ENCODE measurements at regions not wholly inside any gene's neighbourhood (a gene's known extent, or its start where the extent isn't known, plus 50 kb on each side); places are given as distances from the start of the nearest gene placed in this dataset.

GRCh38 chr10:44818041-44818649, 93.0 kb upstream of the TMEM72 start:
- H3K27ac Mint-ChIP-seq (ENCODE audit: unreplicated experiment), result no peak overlapping the region
- no peaks in the 10 kb centered on the region for H3K9me3 ChIP-seq
- POLR2A ChIA-PET, result no interaction called here
- H3K4me3 ChIP-seq (ENCODE audit: low read depth, low read length), result no peak overlapping the region
- TF ChIP-seq, protein P1, sequence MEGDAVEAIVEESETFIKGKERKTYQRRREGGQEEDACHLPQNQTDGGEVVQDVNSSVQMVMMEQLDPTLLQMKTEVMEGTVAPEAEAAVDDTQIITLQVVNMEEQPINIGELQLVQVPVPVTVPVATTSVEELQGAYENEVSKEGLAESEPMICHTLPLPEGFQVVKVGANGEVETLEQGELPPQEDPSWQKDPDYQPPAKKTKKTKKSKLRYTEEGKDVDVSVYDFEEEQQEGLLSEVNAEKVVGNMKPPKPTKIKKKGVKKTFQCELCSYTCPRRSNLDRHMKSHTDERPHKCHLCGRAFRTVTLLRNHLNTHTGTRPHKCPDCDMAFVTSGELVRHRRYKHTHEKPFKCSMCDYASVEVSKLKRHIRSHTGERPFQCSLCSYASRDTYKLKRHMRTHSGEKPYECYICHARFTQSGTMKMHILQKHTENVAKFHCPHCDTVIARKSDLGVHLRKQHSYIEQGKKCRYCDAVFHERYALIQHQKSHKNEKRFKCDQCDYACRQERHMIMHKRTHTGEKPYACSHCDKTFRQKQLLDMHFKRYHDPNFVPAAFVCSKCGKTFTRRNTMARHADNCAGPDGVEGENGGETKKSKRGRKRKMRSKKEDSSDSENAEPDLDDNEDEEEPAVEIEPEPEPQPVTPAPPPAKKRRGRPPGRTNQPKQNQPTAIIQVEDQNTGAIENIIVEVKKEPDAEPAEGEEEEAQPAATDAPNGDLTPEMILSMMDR (IDR thresholded peaks at IDR 0.05; ENCODE audit: insufficient read depth in 1 of 2, low read depth in 1 of 2, low read length in 1 of 2, severe bottlenecking in 1 of 2, unreplicated experiment in 1 of 2), result no peak
- BruUV-seq (replicated peaks), result no TSS peak
- no peaks in the 10 kb centered on the region for H3K4me1 Mint-ChIP-seq (ENCODE audit: low read depth, unreplicated experiment)
- no peaks in the 10 kb centered on the region for H3K9me3 Mint-ChIP-seq (ENCODE audit: unreplicated experiment)
- no peak for DNase-seq
- no peak overlapping the region for H3K4me3 Mint-ChIP-seq (ENCODE audit: unreplicated experiment)
- no peaks in the 10 kb centered on the region for H3K36me3 Mint-ChIP-seq (ENCODE audit: insufficient read depth, unreplicated experiment)
- CTCF ChIA-PET, result no interaction called here
- intact Hi-C loops (cut with micrococcal nuclease; ENCODE audit: unreplicated experiment), result no loop called here
- H3K36me3 ChIP-seq (ENCODE audit: control insufficient read depth, insufficient read depth, low read length), result no peaks in the 10 kb centered on the region
- H3K4me1 ChIP-seq, result no peaks in the 10 kb centered on the region
- H3K27me3 Mint-ChIP-seq (ENCODE audit: insufficient read depth, unreplicated experiment), result peaks cover 23% of the 10 kb centered on the region
- no peaks in the 10 kb centered on the region for H3K27me3 ChIP-seq (replicated peaks; ENCODE audit: control insufficient read depth, insufficient read depth, low read length)

GRCh38 chr10:44818701-44819127, 92.4 kb upstream of the TMEM72 start:
- no peaks in the 10 kb centered on the region for H3K36me3 Mint-ChIP-seq (ENCODE audit: insufficient read depth, unreplicated experiment)
- ChIA-PET CTCF (no interaction called here), POLR2A (no interaction called here)
- intact Hi-C loops (cut with micrococcal nuclease; ENCODE audit: unreplicated experiment), result no loop called here
- Histone ChIP-seq H3K4me1 (no peaks in the 10 kb centered on the region), H3K9me3 (no peaks in the 10 kb centered on the region), H3K36me3 (ENCODE audit: control insufficient read depth, insufficient read depth, low read length) (no peaks in the 10 kb centered on the region), H3K27me3 (replicated peaks; ENCODE audit: control insufficient read depth, insufficient read depth, low read length) (no peaks in the 10 kb centered on the region), H3K4me3 (ENCODE audit: low read depth, low read length) (no peak overlapping the region)
- H3K9me3 Mint-ChIP-seq (ENCODE audit: unreplicated experiment), result no peaks in the 10 kb centered on the region
- TF ChIP-seq, protein P1 (IDR thresholded peaks at IDR 0.05; ENCODE audit: insufficient read depth in 1 of 2, low read depth in 1 of 2, low read length in 1 of 2, severe bottlenecking in 1 of 2, unreplicated experiment in 1 of 2), result no peak
- H3K4me3 Mint-ChIP-seq (ENCODE audit: unreplicated experiment), result no peak overlapping the region
- H3K27me3 Mint-ChIP-seq (ENCODE audit: insufficient read depth, unreplicated experiment), result peaks cover 19% of the 10 kb centered on the region
- H3K27ac Mint-ChIP-seq (ENCODE audit: unreplicated experiment), result no peak overlapping the region
- DNase-seq, result no peak
- no TSS peak for BruUV-seq (replicated peaks)
- H3K4me1 Mint-ChIP-seq (ENCODE audit: low read depth, unreplicated experiment), result no peaks in the 10 kb centered on the region

- CTCF ChIA-PET, result no interaction called here
- Mint-ChIP-seq H3K4me3 (ENCODE audit: unreplicated experiment) (no peak overlapping the region), H3K36me3 (ENCODE audit: insufficient read depth, unreplicated experiment) (no peaks in the 10 kb centered on the region), H3K9me3 (ENCODE audit: unreplicated experiment) (no peaks in the 10 kb centered on the region), H3K27ac (ENCODE audit: unreplicated experiment) (no peak overlapping the region), H3K27me3 (ENCODE audit: insufficient read depth, unreplicated experiment) (peaks cover 11% of the 10 kb centered on the region), H3K4me1 (ENCODE audit: low read depth, unreplicated experiment) (no peaks in the 10 kb centered on the region)
- intact Hi-C loops (cut with micrococcal nuclease; ENCODE audit: unreplicated experiment), result no loop called here
- no peaks in the 10 kb centered on the region for H3K9me3 ChIP-seq
- POLR2A ChIA-PET, result no interaction called here
- no peak for DNase-seq
- H3K4me1 ChIP-seq, result no peaks in the 10 kb centered on the region
- no peaks in the 10 kb centered on the region for H3K36me3 ChIP-seq (ENCODE audit: control insufficient read depth, insufficient read depth, low read length)
- no TSS peak for BruUV-seq (replicated peaks)
- TF ChIP-seq, protein P1 (IDR thresholded peaks at IDR 0.05; ENCODE audit: insufficient read depth in 1 of 2, low read depth in 1 of 2, low read length in 1 of 2, severe bottlenecking in 1 of 2, unreplicated experiment in 1 of 2), result no peak
- no peaks in the 10 kb centered on the region for H3K27me3 ChIP-seq (replicated peaks; ENCODE audit: control insufficient read depth, insufficient read depth, low read length)
- no peak overlapping the region for H3K4me3 ChIP-seq (ENCODE audit: low read depth, low read length)
Measured at GRCh38 chr10:44820094-44820493, 91.0 kb upstream of the TMEM72 start.

Measured in Caco-2 (cell line).